H1 (cell line): ENCODE measurements at regions not wholly inside any gene's neighbourhood (a gene's known extent, or its start where the extent isn't known, plus 50 kb on each side); places are given as distances from the start of the nearest gene placed in this dataset.
A peak's percentile ranks its signal among the peaks of the same experiment; 100 is the strongest.

Experiments
- CTCF ChIA-PET: fragments of 300-600 bp; sonication (Branson Sonifier 250); formaldehyde crosslinking; loops from one replicate; lab custom pipeline; 2021; ENCODE audit not compliant: partially characterized antibody; lab: Charles Lee
- POLR2A ChIA-PET: fragments of 300-600 bp; sonication (Branson Sonifier 250); formaldehyde crosslinking; loops from one replicate; lab custom pipeline; 2021; ENCODE audit warnings: inconsistent platforms; ENCODE audit not compliant: partially characterized antibody; lab: Charles Lee
- DNase-seq, 2 experiments: peaks; one replicate each; pipeline versions ENCODE4 v3.0.0 to v3.0.0-alpha.2; 2010 to 2022; ENCODE audit warnings: low spot score in 2 of 2, low read depth in 1 of 2, mixed read lengths in 1 of 2
- FAIRE-seq: peaks from 2 replicates; lab custom pipeline; 2011; peaks lifted over from hg19 to GRCh38; lab: Jason Lieb, UNC
- H2AFZ ChIP-seq: 2 replicates; pipeline ENCODE4 v1.8.1; 2012; ENCODE audit warnings: low read length, inconsistent platforms
- H2AK5ac ChIP-seq: 2 replicates; pipeline ENCODE4 v1.6.1; 2013; ENCODE audit warnings: low read depth, low read length
- H2BK120ac ChIP-seq: replicated peaks from 2 replicates; pipeline ENCODE3; 2013; ENCODE audit warnings: low read depth, low read length, inconsistent platforms
- H2BK12ac ChIP-seq: 2 replicates; pipeline ENCODE4 v1.6.1; 2013; ENCODE audit warnings: low read depth, low read length
- H2BK15ac ChIP-seq: 2 replicates; pipeline ENCODE4 v1.6.1; 2013; ENCODE audit warnings: low read length
- H2BK20ac ChIP-seq: 2 replicates; pipeline ENCODE4 v1.6.1; 2013; ENCODE audit warnings: low read length
- H2BK5ac ChIP-seq: 2 replicates; pipeline ENCODE4 v1.6.1; 2013; ENCODE audit warnings: low read depth, low read length
- H3K14ac ChIP-seq: 2 replicates; pipeline ENCODE4 v1.6.1; 2013; ENCODE audit warnings: inconsistent platforms; ENCODE audit not compliant: insufficient read length
- H3K18ac ChIP-seq: 2 replicates; pipeline ENCODE4 v1.6.1; 2013; ENCODE audit warnings: low read length; ENCODE audit errors: extremely low read depth
- H3K23ac ChIP-seq: 2 replicates; pipeline ENCODE4 v1.6.1; 2013; ENCODE audit warnings: inconsistent platforms; ENCODE audit not compliant: insufficient read length
- H3K23me2 ChIP-seq: 2 replicates; pipeline ENCODE4 v1.6.1; 2013; ENCODE audit warnings: low read depth, low read length
- H3K27ac ChIP-seq: 2 replicates; pipeline ENCODE4 v1.6.1; 2011; ENCODE audit warnings: low read depth, low read length, inconsistent platforms
- H3K27me3 ChIP-seq, 4 experiments: replicated peaks in 1 of 4; 1 replicate in 1 of 4; 2 replicates in 3 of 4; pipeline versions ENCODE4 v1.6.1 to v1.8.1; 2011 to 2013; ENCODE audit warnings: low read length in 3 of 4, mild to moderate bottlenecking in 3 of 4, inconsistent platforms in 2 of 4, mixed read lengths in 2 of 4, moderate library complexity in 1 of 4; ENCODE audit not compliant: control insufficient read depth in 3 of 4, insufficient read depth in 3 of 4; ENCODE audit errors: extremely low read depth in 1 of 4
- H3K36me3 ChIP-seq, 4 experiments: 2 replicates each; pipeline versions ENCODE4 v1.6.1 to v1.8.1; 2011 to 2013; ENCODE audit warnings: mild to moderate bottlenecking in 4 of 4, low read length in 3 of 4, moderate library complexity in 2 of 4, control low read depth in 1 of 4, inconsistent platforms in 1 of 4; ENCODE audit not compliant: insufficient read depth in 4 of 4, control insufficient read depth in 2 of 4
- H3K4ac ChIP-seq: replicated peaks from 2 replicates; pipeline ENCODE3; 2013; ENCODE audit warnings: low read length, low read depth, mixed read lengths, inconsistent platforms; ENCODE audit not compliant: insufficient read length
- H3K4me1 ChIP-seq, 4 experiments: replicated peaks in 1 of 4; 1 replicate in 1 of 4; 2 replicates in 3 of 4; pipeline versions ENCODE4 v1.6.1 to v1.8.1; 2011 to 2013; ENCODE audit warnings: low read length in 3 of 4, inconsistent platforms in 2 of 4, mixed read lengths in 1 of 4; ENCODE audit not compliant: insufficient read depth in 4 of 4, control insufficient read depth in 3 of 4
- H3K4me2 ChIP-seq, 2 experiments: 2 replicates each; pipeline versions ENCODE4 v1.6.1 to v1.8.1; 2011 to 2013; ENCODE audit warnings: low read depth in 2 of 2, low read length in 2 of 2, control low read depth in 1 of 2, inconsistent platforms in 1 of 2, mild to moderate bottlenecking in 1 of 2; ENCODE audit not compliant: insufficient read depth in 1 of 2
- H3K4me3 ChIP-seq, 4 experiments: fragments of 200-600, 300-600 bp in 1 of 4; sonication (generic), shearing (Covaris generic), sonication (Bioruptor Twin) in 1 of 4; 2 replicates each; pipeline versions ENCODE4 v1.5.1 to v1.8.1; 2011 to 2016; ENCODE audit warnings: low read length in 4 of 4, low read depth in 3 of 4, control low read depth in 2 of 4, inconsistent platforms in 2 of 4, mild to moderate bottlenecking in 2 of 4, mixed read lengths in 1 of 4, moderate library complexity in 1 of 4; ENCODE audit not compliant: insufficient read depth in 2 of 4; ENCODE audit errors: extremely low read depth in 1 of 4
- H3K56ac ChIP-seq: replicated peaks from 2 replicates; pipeline ENCODE3; 2013; ENCODE audit warnings: low read depth, mild to moderate bottlenecking, mixed read lengths, low read length, inconsistent platforms; ENCODE audit not compliant: insufficient read length
- H3K79me1 ChIP-seq: 2 replicates; pipeline ENCODE4 v1.6.1; 2013; ENCODE audit warnings: low read depth, low read length, control low read depth
- H3K79me2 ChIP-seq, 2 experiments: 2 replicates each; pipeline versions ENCODE4 v1.6.1 to v1.8.1; 2012 to 2013; ENCODE audit warnings: low read length in 2 of 2, mild to moderate bottlenecking in 2 of 2, inconsistent platforms in 1 of 2; ENCODE audit not compliant: insufficient read depth in 2 of 2, control insufficient read depth in 1 of 2
- H3K9ac ChIP-seq, 4 experiments: replicated peaks in 1 of 4; 1 replicate in 1 of 4; 2 replicates in 3 of 4; pipeline versions ENCODE4 v1.6.1 to v1.8.1; 2011 to 2013; ENCODE audit warnings: low read depth in 3 of 4, low read length in 3 of 4, control low read depth in 2 of 4, mild to moderate bottlenecking in 2 of 4, moderate library complexity in 2 of 4, inconsistent platforms in 1 of 4; ENCODE audit errors: extremely low read depth in 1 of 4
- H3K9me3 ChIP-seq, 2 experiments: 2 replicates each; pipeline versions ENCODE4 v1.6.1 to v1.8.1; 2012 to 2013; ENCODE audit warnings: mild to moderate bottlenecking in 2 of 2, moderate library complexity in 2 of 2, control low read depth in 1 of 2, inconsistent platforms in 1 of 2, low read depth in 1 of 2, low read length in 1 of 2, mixed read lengths in 1 of 2; ENCODE audit not compliant: insufficient read depth in 2 of 2
- H4K20me1 ChIP-seq, 2 experiments: replicated peaks in 1 of 2; 2 replicates each; pipeline versions ENCODE3 to v1.8.1; 2011 to 2013; ENCODE audit warnings: inconsistent platforms in 2 of 2, low read length in 2 of 2, mild to moderate bottlenecking in 1 of 2; ENCODE audit not compliant: insufficient read depth in 2 of 2, control insufficient read depth in 1 of 2
- H4K5ac ChIP-seq: 2 replicates; pipeline ENCODE4 v1.6.1; 2013; ENCODE audit warnings: low read length, low read depth, mixed read lengths, inconsistent platforms; ENCODE audit not compliant: insufficient read length
- H4K8ac ChIP-seq: 2 replicates; pipeline ENCODE4 v1.8.0; 2013; ENCODE audit warnings: mild to moderate bottlenecking, moderate library complexity, low read length, inconsistent platforms; ENCODE audit not compliant: insufficient read depth; ENCODE audit errors: extremely low read depth
- H4K91ac ChIP-seq: replicated peaks from 2 replicates; pipeline ENCODE3; 2013; ENCODE audit warnings: low read length, mixed read lengths, inconsistent platforms; ENCODE audit not compliant: insufficient read length
- ATF2 ChIP-seq: IDR thresholded peaks from 2 replicates; pipeline ENCODE4 v1.6.1; 2012; ENCODE audit warnings: low read length, inconsistent platforms
- CHD1 ChIP-seq: IDR thresholded peaks from 2 replicates; pipeline ENCODE4 v1.6.1; 2012; ENCODE audit warnings: low read depth, low read length, improper control_type of control experiment
- E2F6 ChIP-seq: IDR thresholded peaks from 2 replicates; pipeline ENCODE4 v1.6.1; 2012; ENCODE audit warnings: inconsistent platforms
- JUN ChIP-seq: IDR thresholded peaks from 2 replicates; pipeline ENCODE4 v1.6.1; 2011; ENCODE audit warnings: low read depth, mild to moderate bottlenecking, improper control_type of control experiment, low read length
- NRF1 ChIP-seq: IDR thresholded peaks from 2 replicates; pipeline ENCODE4 v1.6.1; 2011; ENCODE audit warnings: mild to moderate bottlenecking, low read depth, low read length, improper control_type of control experiment
- POLR2A ChIP-seq, 2 experiments: IDR thresholded peaks; 1 replicate in 1 of 2; 2 replicates in 1 of 2; pipeline ENCODE4 v1.6.1; 2011; ENCODE audit warnings: low read depth in 2 of 2, low read length in 2 of 2, mild to moderate bottlenecking in 2 of 2; ENCODE audit errors: control extremely low read depth in 1 of 2
- RFX5 ChIP-seq: IDR thresholded peaks from 2 replicates; pipeline ENCODE4 v1.6.1; 2011; ENCODE audit warnings: low read depth, low read length, improper control_type of control experiment, borderline replicate concordance
- SAP30 ChIP-seq: fragments of 300-600 bp; sonication (generic); IDR thresholded peaks from 2 replicates; pipeline ENCODE4 v1.7.1; 2012; ENCODE audit warnings: low read length, moderate library complexity, mild to moderate bottlenecking, inconsistent platforms; ENCODE audit not compliant: insufficient read depth, insufficient replicate concordance
- TEAD4 ChIP-seq: IDR thresholded peaks from 2 replicates; pipeline ENCODE4 v1.6.1; 2012; ENCODE audit warnings: low read depth, low read length, inconsistent platforms, mixed read lengths
- USF2 ChIP-seq: IDR thresholded peaks from 2 replicates; pipeline ENCODE4 v1.6.1; 2011; ENCODE audit warnings: low read length, improper control_type of control experiment
- WGBS, 2 experiments: shearing (Covaris generic) in 1 of 2; methylation state at CpG; one replicate each; pipeline versions ENCODE4 v1.1.6 to v1.1.7; 2013 to 2015; ENCODE audit warnings: low lambda C conversion rate in 2 of 2, mixed read lengths in 2 of 2, inconsistent platforms in 1 of 2, low coverage in 1 of 2, missing lambda C conversion rate in 1 of 2; ENCODE audit not compliant: insufficient replicate concordance in 2 of 2, insufficient coverage in 1 of 2, insufficient read length in 1 of 2; ENCODE audit errors: extremely low coverage in 1 of 2, missing lambda C conversion rate in 1 of 2; 5-methylcytosine and 5-hydroxymethylcytosine counted together

GRCh38 chr10:130924138-130924819, 387.2 kb downstream of the TCERG1L start:
- Histone ChIP-seq H4K5ac (no peak overlapping the region), H2AFZ (no peak overlapping the region), H3K36me3 (no peaks in the 10 kb centered on the region; a peak in 1 of 8 replicates), H3K27me3 (no peaks in the 10 kb centered on the region), H3K18ac (no peak overlapping the region), H2AK5ac (no peak overlapping the region), H2BK5ac (no peak overlapping the region), H2BK20ac (no peak overlapping the region), H3K23me2 (peaks cover 20% of the 10 kb centered on the region; the same call in 1 of the 2 replicates), H4K91ac (no peak overlapping the region), H3K79me1 (no peaks in the 10 kb centered on the region), H3K4ac (no peak overlapping the region), H3K9me3 (no peaks in the 10 kb centered on the region), H2BK120ac (no peak overlapping the region), H2BK15ac (no peak overlapping the region), H3K4me2 (no peak overlapping the region), H2BK12ac (no peak overlapping the region), H4K8ac (no peak overlapping the region), H3K27ac (no peak overlapping the region), H3K79me2 (no peaks in the 10 kb centered on the region), H4K20me1 (peaks cover 0 to 13% of the 10 kb centered on the region in 2 experiments), H3K9ac (no peak overlapping the region), H3K14ac (no peak overlapping the region), H3K4me1 (peaks cover 0 to 6% (median 2%) of the 10 kb centered on the region in 4 experiments; a peak in 3 of 7 replicates), H3K4me3 (no peak overlapping the region), H3K56ac (no peak overlapping the region), H3K23ac (no peak overlapping the region)
- ChIA-PET POLR2A (no interaction called here), CTCF (interaction anchor here (0.6 to 2.1 kb wide), 2 partner anchors 11 to 159 kb away, joined by 3 to 8 read pairs; no protein-coding TSS in a partner anchor)
- WGBS, 2 experiments = 63% methylated on average over 17 of the region's 17 CpGs; no CpG with 5 or more reads in 1 of the 2 experiments
- FAIRE-seq = peak; percentile 19
- DNase-seq = peak in 1 of 2 experiments; percentile 76
- TF ChIP-seq E2F6 (no peak), RFX5 (no peak), TEAD4 (no peak), NRF1 (no peak), POLR2A (IDR thresholded peaks at IDR 0.05; ENCODE audit: control extremely low read depth in 1 of 2, low read depth in 2 of 2, low read length in 2 of 2) (no peak), CHD1 (no peak), USF2 (no peak), SAP30 (peak; percentile 52), ATF2 (no peak), JUN (no peak)
